H1 (cell line): ENCODE measurements at regions not wholly inside any gene's neighbourhood (a gene's known extent, or its start where the extent isn't known, plus 50 kb on each side); places are given as distances from the start of the nearest gene placed in this dataset.

Experiments
- CTCF ChIA-PET: fragments of 300-600 bp; sonication (Branson Sonifier 250); formaldehyde crosslinking; loops from one replicate; lab custom pipeline; 2021; ENCODE audit not compliant: partially characterized antibody; lab: Charles Lee
- POLR2A ChIA-PET: fragments of 300-600 bp; sonication (Branson Sonifier 250); formaldehyde crosslinking; loops from one replicate; lab custom pipeline; 2021; ENCODE audit warnings: inconsistent platforms; ENCODE audit not compliant: partially characterized antibody; lab: Charles Lee
- DNase-seq, 2 experiments: peaks; one replicate each; pipeline versions ENCODE4 v3.0.0 to v3.0.0-alpha.2; 2010 to 2022; ENCODE audit warnings: low spot score in 2 of 2, low read depth in 1 of 2, mixed read lengths in 1 of 2
- FAIRE-seq: peaks from 2 replicates; lab custom pipeline; 2011; peaks lifted over from hg19 to GRCh38; lab: Jason Lieb, UNC
- H2AFZ ChIP-seq: 2 replicates; pipeline ENCODE4 v1.8.1; 2012; ENCODE audit warnings: low read length, inconsistent platforms
- H2AK5ac ChIP-seq: 2 replicates; pipeline ENCODE4 v1.6.1; 2013; ENCODE audit warnings: low read depth, low read length
- H2BK120ac ChIP-seq: replicated peaks from 2 replicates; pipeline ENCODE3; 2013; ENCODE audit warnings: low read depth, low read length, inconsistent platforms
- H2BK12ac ChIP-seq: 2 replicates; pipeline ENCODE4 v1.6.1; 2013; ENCODE audit warnings: low read depth, low read length
- H2BK15ac ChIP-seq: 2 replicates; pipeline ENCODE4 v1.6.1; 2013; ENCODE audit warnings: low read length
- H2BK20ac ChIP-seq: 2 replicates; pipeline ENCODE4 v1.6.1; 2013; ENCODE audit warnings: low read length
- H2BK5ac ChIP-seq: 2 replicates; pipeline ENCODE4 v1.6.1; 2013; ENCODE audit warnings: low read depth, low read length
- H3K14ac ChIP-seq: 2 replicates; pipeline ENCODE4 v1.6.1; 2013; ENCODE audit warnings: inconsistent platforms; ENCODE audit not compliant: insufficient read length
- H3K18ac ChIP-seq: 2 replicates; pipeline ENCODE4 v1.6.1; 2013; ENCODE audit warnings: low read length; ENCODE audit errors: extremely low read depth
- H3K23ac ChIP-seq: 2 replicates; pipeline ENCODE4 v1.6.1; 2013; ENCODE audit warnings: inconsistent platforms; ENCODE audit not compliant: insufficient read length
- H3K23me2 ChIP-seq: 2 replicates; pipeline ENCODE4 v1.6.1; 2013; ENCODE audit warnings: low read depth, low read length
- H3K27ac ChIP-seq: 2 replicates; pipeline ENCODE4 v1.6.1; 2011; ENCODE audit warnings: low read depth, low read length, inconsistent platforms
- H3K27me3 ChIP-seq, 4 experiments: replicated peaks in 1 of 4; 1 replicate in 1 of 4; 2 replicates in 3 of 4; pipeline versions ENCODE4 v1.6.1 to v1.8.1; 2011 to 2013; ENCODE audit warnings: low read length in 3 of 4, mild to moderate bottlenecking in 3 of 4, inconsistent platforms in 2 of 4, mixed read lengths in 2 of 4, moderate library complexity in 1 of 4; ENCODE audit not compliant: control insufficient read depth in 3 of 4, insufficient read depth in 3 of 4; ENCODE audit errors: extremely low read depth in 1 of 4
- H3K36me3 ChIP-seq, 4 experiments: 2 replicates each; pipeline versions ENCODE4 v1.6.1 to v1.8.1; 2011 to 2013; ENCODE audit warnings: mild to moderate bottlenecking in 4 of 4, low read length in 3 of 4, moderate library complexity in 2 of 4, control low read depth in 1 of 4, inconsistent platforms in 1 of 4; ENCODE audit not compliant: insufficient read depth in 4 of 4, control insufficient read depth in 2 of 4
- H3K4ac ChIP-seq: replicated peaks from 2 replicates; pipeline ENCODE3; 2013; ENCODE audit warnings: low read length, low read depth, mixed read lengths, inconsistent platforms; ENCODE audit not compliant: insufficient read length
- H3K4me1 ChIP-seq, 4 experiments: replicated peaks in 1 of 4; 1 replicate in 1 of 4; 2 replicates in 3 of 4; pipeline versions ENCODE4 v1.6.1 to v1.8.1; 2011 to 2013; ENCODE audit warnings: low read length in 3 of 4, inconsistent platforms in 2 of 4, mixed read lengths in 1 of 4; ENCODE audit not compliant: insufficient read depth in 4 of 4, control insufficient read depth in 3 of 4
- H3K4me2 ChIP-seq, 2 experiments: 2 replicates each; pipeline versions ENCODE4 v1.6.1 to v1.8.1; 2011 to 2013; ENCODE audit warnings: low read depth in 2 of 2, low read length in 2 of 2, control low read depth in 1 of 2, inconsistent platforms in 1 of 2, mild to moderate bottlenecking in 1 of 2; ENCODE audit not compliant: insufficient read depth in 1 of 2
- H3K4me3 ChIP-seq, 4 experiments: fragments of 200-600, 300-600 bp in 1 of 4; sonication (generic), shearing (Covaris generic), sonication (Bioruptor Twin) in 1 of 4; 2 replicates each; pipeline versions ENCODE4 v1.5.1 to v1.8.1; 2011 to 2016; ENCODE audit warnings: low read length in 4 of 4, low read depth in 3 of 4, control low read depth in 2 of 4, inconsistent platforms in 2 of 4, mild to moderate bottlenecking in 2 of 4, mixed read lengths in 1 of 4, moderate library complexity in 1 of 4; ENCODE audit not compliant: insufficient read depth in 2 of 4; ENCODE audit errors: extremely low read depth in 1 of 4
- H3K56ac ChIP-seq: replicated peaks from 2 replicates; pipeline ENCODE3; 2013; ENCODE audit warnings: low read depth, mild to moderate bottlenecking, mixed read lengths, low read length, inconsistent platforms; ENCODE audit not compliant: insufficient read length
- H3K79me1 ChIP-seq: 2 replicates; pipeline ENCODE4 v1.6.1; 2013; ENCODE audit warnings: low read depth, low read length, control low read depth
- H3K79me2 ChIP-seq, 2 experiments: 2 replicates each; pipeline versions ENCODE4 v1.6.1 to v1.8.1; 2012 to 2013; ENCODE audit warnings: low read length in 2 of 2, mild to moderate bottlenecking in 2 of 2, inconsistent platforms in 1 of 2; ENCODE audit not compliant: insufficient read depth in 2 of 2, control insufficient read depth in 1 of 2
- H3K9ac ChIP-seq, 4 experiments: replicated peaks in 1 of 4; 1 replicate in 1 of 4; 2 replicates in 3 of 4; pipeline versions ENCODE4 v1.6.1 to v1.8.1; 2011 to 2013; ENCODE audit warnings: low read depth in 3 of 4, low read length in 3 of 4, control low read depth in 2 of 4, mild to moderate bottlenecking in 2 of 4, moderate library complexity in 2 of 4, inconsistent platforms in 1 of 4; ENCODE audit errors: extremely low read depth in 1 of 4
- H3K9me3 ChIP-seq, 2 experiments: 2 replicates each; pipeline versions ENCODE4 v1.6.1 to v1.8.1; 2012 to 2013; ENCODE audit warnings: mild to moderate bottlenecking in 2 of 2, moderate library complexity in 2 of 2, control low read depth in 1 of 2, inconsistent platforms in 1 of 2, low read depth in 1 of 2, low read length in 1 of 2, mixed read lengths in 1 of 2; ENCODE audit not compliant: insufficient read depth in 2 of 2
- H4K20me1 ChIP-seq, 2 experiments: replicated peaks in 1 of 2; 2 replicates each; pipeline versions ENCODE3 to v1.8.1; 2011 to 2013; ENCODE audit warnings: inconsistent platforms in 2 of 2, low read length in 2 of 2, mild to moderate bottlenecking in 1 of 2; ENCODE audit not compliant: insufficient read depth in 2 of 2, control insufficient read depth in 1 of 2
- H4K5ac ChIP-seq: 2 replicates; pipeline ENCODE4 v1.6.1; 2013; ENCODE audit warnings: low read length, low read depth, mixed read lengths, inconsistent platforms; ENCODE audit not compliant: insufficient read length
- H4K8ac ChIP-seq: 2 replicates; pipeline ENCODE4 v1.8.0; 2013; ENCODE audit warnings: mild to moderate bottlenecking, moderate library complexity, low read length, inconsistent platforms; ENCODE audit not compliant: insufficient read depth; ENCODE audit errors: extremely low read depth
- H4K91ac ChIP-seq: replicated peaks from 2 replicates; pipeline ENCODE3; 2013; ENCODE audit warnings: low read length, mixed read lengths, inconsistent platforms; ENCODE audit not compliant: insufficient read length
- CEBPB ChIP-seq: IDR thresholded peaks from 2 replicates; pipeline ENCODE4 v1.6.1; 2012; ENCODE audit warnings: low read depth, low read length
- CTCF ChIP-seq, 3 experiments: IDR thresholded peaks; 1 replicate in 2 of 3; 2 replicates in 1 of 3; pipeline versions ENCODE4 v1.5.1 to v1.6.1; 2011; ENCODE audit warnings: low read length in 3 of 3, mild to moderate bottlenecking in 3 of 3, inconsistent platforms in 2 of 3, low read depth in 1 of 3, moderate library complexity in 1 of 3; ENCODE audit not compliant: insufficient read depth in 1 of 3; ENCODE audit errors: control extremely low read depth in 1 of 3
- MAFK ChIP-seq: IDR thresholded peaks from 2 replicates; pipeline ENCODE4 v1.6.1; 2012; ENCODE audit warnings: low read depth, mild to moderate bottlenecking, improper control_type of control experiment, low read length
- MAX ChIP-seq: IDR thresholded peaks from 2 replicates; pipeline ENCODE4 v1.6.1; 2012; ENCODE audit warnings: inconsistent platforms
- WGBS, 2 experiments: shearing (Covaris generic) in 1 of 2; methylation state at CpG; one replicate each; pipeline versions ENCODE4 v1.1.6 to v1.1.7; 2013 to 2015; ENCODE audit warnings: low lambda C conversion rate in 2 of 2, mixed read lengths in 2 of 2, inconsistent platforms in 1 of 2, low coverage in 1 of 2, missing lambda C conversion rate in 1 of 2; ENCODE audit not compliant: insufficient replicate concordance in 2 of 2, insufficient coverage in 1 of 2, insufficient read length in 1 of 2; ENCODE audit errors: extremely low coverage in 1 of 2, missing lambda C conversion rate in 1 of 2; 5-methylcytosine and 5-hydroxymethylcytosine counted together

GRCh38 chr21:35314857-35315582 is 265.9 kb upstream of the RUNX1 start:
- Histone ChIP-seq H3K79me1 (no peaks in the 10 kb centered on the region), H3K9ac (no peak overlapping the region), H3K36me3 (no peaks in the 10 kb centered on the region), H2BK15ac (no peak overlapping the region), H2BK12ac (no peak overlapping the region), H3K14ac (no peak overlapping the region), H3K9me3 (no peaks in the 10 kb centered on the region), H4K8ac (no peak overlapping the region), H3K23me2 (no peaks in the 10 kb centered on the region), H3K79me2 (no peaks in the 10 kb centered on the region), H2BK5ac (no peak overlapping the region), H2BK20ac (no peak overlapping the region), H3K18ac (no peak overlapping the region), H4K91ac (no peak overlapping the region), H3K4me2 (no peak overlapping the region), H2BK120ac (no peak overlapping the region), H4K5ac (no peak overlapping the region), H3K23ac (no peak overlapping the region), H2AFZ (no peak overlapping the region), H3K4me1 (no peaks in the 10 kb centered on the region), H4K20me1 (no peaks in the 10 kb centered on the region), H3K27ac (no peak overlapping the region), H3K27me3 (no peaks in the 10 kb centered on the region), H2AK5ac (no peak overlapping the region), H3K56ac (no peak overlapping the region), H3K4me3 (no peak overlapping the region), H3K4ac (no peak overlapping the region)
- FAIRE-seq (no peak), DNase-seq (no peak)
- ChIA-PET POLR2A (no interaction called here), CTCF (interaction anchor here (0.9 kb wide), 1 partner anchor 514 kb away, joined by 3 read pairs; no protein-coding TSS in a partner anchor)
- WGBS, 2 experiments = 95% methylated on average over 8 of the region's 8 CpGs; no CpG with 5 or more reads in 1 of the 2 experiments
- no peak for TF ChIP-seq CTCF (IDR thresholded peaks at IDR 0.05; ENCODE audit: control extremely low read depth in 1 of 3, insufficient read depth in 1 of 3, low read depth in 1 of 3, low read length in 3 of 3)
- no peak for TF ChIP-seq CEBPB
- TF ChIP-seq MAFK = no peak
- TF ChIP-seq MAX = no peak
